ENCODE measurements at regions not wholly inside any gene's neighbourhood (a gene's known extent, or its start where the extent isn't known, plus 50 kb on each side); places are given as distances from the start of the nearest gene placed in this dataset.
"Not testable (repeated sequence)": the region's sequence is repeated elsewhere in the genome, so short reads cannot be mapped to it uniquely, and the experiment has no call there.

DNA sequence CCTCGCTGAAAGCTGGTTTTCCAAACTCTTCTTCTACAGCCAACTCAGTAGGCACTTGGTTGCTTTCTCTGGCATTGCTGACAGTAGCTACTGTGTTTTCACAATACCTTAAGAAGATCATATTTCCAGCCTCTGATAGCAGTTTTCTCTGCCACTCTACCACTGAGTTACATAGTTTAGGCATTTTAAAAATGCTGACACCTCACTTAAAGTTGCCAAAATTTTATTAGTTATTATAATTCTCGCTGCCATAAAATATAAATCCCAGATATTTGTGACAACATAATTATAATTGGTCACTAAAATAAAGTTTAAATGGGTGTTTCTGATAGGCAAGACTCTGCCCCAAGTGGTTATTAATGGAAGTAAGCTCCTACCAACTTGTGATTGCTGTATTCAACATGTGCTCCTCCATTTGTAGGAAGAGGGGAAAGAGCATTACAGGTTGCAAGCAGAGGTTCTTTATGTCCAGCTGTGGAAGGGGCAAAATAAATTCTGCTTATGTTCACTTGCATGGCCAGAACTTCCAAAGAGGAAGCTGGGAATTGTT, 1202.8 kb downstream of the CNTNAP5 start:
- Histone ChIP-seq H3K4me1 (no peaks in the 10 kb centered on the region), H3K27ac (no peak overlapping the region), H3K4me3 (no peak overlapping the region), H3K36me3 (no peaks in the 10 kb centered on the region), H3K27me3 (no peaks in the 10 kb centered on the region), H3K9me3 (no peaks in the 10 kb centered on the region)
- ATAC-seq (no peak), DNase-seq (no peak)
- intact Hi-C loops (cut with DNase I) = no loop called here
- WGBS (ENCODE audit: insufficient coverage, low coverage, low lambda C conversion rate, missing lambda C conversion rate) = 60% methylated on average over 2 of the region's 2 CpGs
- TF ChIP-seq POLR2A (IDR thresholded peaks at IDR 0.05) (no peak), CTCF (IDR thresholded peaks at IDR 0.05) (peak in 1 of 4 donors; percentile 21)

GRCh38 chr2:125240870-125241269, 1215.8 kb downstream of the CNTNAP5 start:
- Histone ChIP-seq H3K36me3 (no peaks in the 10 kb centered on the region), H3K4me1 (no peaks in the 10 kb centered on the region), H3K27ac (no peak overlapping the region), H3K27me3 (no peaks in the 10 kb centered on the region), H3K9me3 (no peaks in the 10 kb centered on the region), H3K4me3 (no peak overlapping the region)
- no peak for DNase-seq
- WGBS (ENCODE audit: insufficient coverage, low coverage, low lambda C conversion rate, missing lambda C conversion rate) = 62% methylated on average over 6 of the region's 6 CpGs
- TF ChIP-seq CTCF (IDR thresholded peaks at IDR 0.05) = no peak
- TF ChIP-seq POLR2A (IDR thresholded peaks at IDR 0.05) = no peak
- no peak for ATAC-seq
- intact Hi-C loops (cut with DNase I) = no loop called here

- H3K4me1 ChIP-seq = no peaks in the 10 kb centered on the region
- H3K9me3 ChIP-seq = no peaks in the 10 kb centered on the region
- no peaks in the 10 kb centered on the region for H3K27me3 ChIP-seq
- TF ChIP-seq CTCF (IDR thresholded peaks at IDR 0.05) (no peak), POLR2A (IDR thresholded peaks at IDR 0.05) (no peak)
- no peaks in the 10 kb centered on the region for H3K36me3 ChIP-seq
- intact Hi-C loops (cut with DNase I) = no loop called here
- H3K27ac ChIP-seq = no peak overlapping the region
- 73% methylated on average over 1 of the region's 1 CpG for WGBS (ENCODE audit: insufficient coverage, low coverage, low lambda C conversion rate, missing lambda C conversion rate)
- H3K4me3 ChIP-seq = no peak overlapping the region
- no peak for DNase-seq
- ATAC-seq = no peak
These were observed 1218.0 kb downstream of the CNTNAP5 start for GRCh38 chr2:125243074-125243473.

DNA sequence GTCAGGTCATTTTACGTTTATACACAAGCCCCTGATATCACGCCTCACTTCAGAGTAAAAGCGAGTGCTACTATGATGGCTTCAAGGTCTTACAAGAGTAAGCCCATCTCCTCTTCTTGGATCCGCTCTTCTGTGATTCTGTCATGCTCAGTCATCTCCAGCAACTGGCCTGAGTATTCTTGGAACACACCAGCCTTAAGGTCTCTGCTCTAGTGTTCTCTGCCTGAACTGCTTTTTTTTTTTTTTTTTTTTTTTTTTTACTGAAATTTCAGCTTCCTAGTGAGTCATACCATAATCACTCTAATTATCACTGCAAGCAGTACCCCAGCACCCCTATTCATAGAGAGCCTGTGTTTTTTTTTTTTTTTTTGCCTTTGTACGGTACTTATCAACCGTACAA, 1228.9 kb downstream of the CNTNAP5 start:
- no peak for TF ChIP-seq POLR2A (IDR thresholded peaks at IDR 0.05)
- TF ChIP-seq CTCF (IDR thresholded peaks at IDR 0.05) = no peak
- intact Hi-C loops (cut with DNase I) = no loop called here

DNA sequence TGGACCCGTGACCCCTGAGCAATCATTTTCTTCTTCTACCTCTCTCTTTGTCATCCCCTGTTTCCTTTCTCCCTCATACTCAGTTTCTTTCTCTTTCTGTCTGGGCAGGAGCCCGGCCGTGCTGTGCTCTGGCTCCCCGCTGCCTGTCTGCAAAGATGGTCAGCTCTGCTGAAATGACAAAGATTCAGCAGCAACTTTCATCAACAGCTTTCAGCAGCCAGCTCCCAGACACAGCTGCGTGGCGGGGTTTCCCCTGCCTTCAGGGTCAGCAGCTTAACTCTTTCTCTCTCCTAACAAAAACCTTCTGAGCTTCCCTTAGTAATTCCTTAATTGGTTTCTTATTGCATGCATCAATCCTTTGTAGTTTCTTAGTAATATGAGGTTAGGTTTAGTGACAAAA, 1234.4 kb downstream of the CNTNAP5 start:
- ATAC-seq (no peak), DNase-seq (no peak)
- H3K9me3 ChIP-seq = no peaks in the 10 kb centered on the region
- WGBS (ENCODE audit: insufficient coverage, low coverage, low lambda C conversion rate, missing lambda C conversion rate) = 59% methylated on average over 6 of the region's 6 CpGs
- H3K27ac ChIP-seq = no peak overlapping the region
- H3K36me3 ChIP-seq = no peaks in the 10 kb centered on the region
- no peak overlapping the region for H3K4me3 ChIP-seq
- no peaks in the 10 kb centered on the region for H3K4me1 ChIP-seq
- intact Hi-C loops (cut with DNase I) = no loop called here
- TF ChIP-seq POLR2A (IDR thresholded peaks at IDR 0.05) (no peak), CTCF (IDR thresholded peaks at IDR 0.05) (no peak)
- no peaks in the 10 kb centered on the region for H3K27me3 ChIP-seq

More for the DNA sequence above, 1228.9 kb downstream of the CNTNAP5 start:
- no peaks in the 10 kb centered on the region for H3K9me3 ChIP-seq
- H3K27ac ChIP-seq = no peak overlapping the region
- ATAC-seq (no peak), DNase-seq (no peak)
- H3K4me1 ChIP-seq = no peaks in the 10 kb centered on the region
- H3K4me3 ChIP-seq = no peak overlapping the region
- H3K36me3 ChIP-seq = no peaks in the 10 kb centered on the region
- H3K27me3 ChIP-seq = no peaks in the 10 kb centered on the region
- 71% methylated on average over 6 of the region's 6 CpGs for WGBS (ENCODE audit: insufficient coverage, low coverage, low lambda C conversion rate, missing lambda C conversion rate)

- DNase-seq; H3K36me3 ChIP-seq; intact Hi-C loops (cut with DNase I); H3K27me3 ChIP-seq; H3K4me1 ChIP-seq; H3K27ac ChIP-seq; ATAC-seq; H3K9me3 ChIP-seq; H3K4me3 ChIP-seq: not testable (repeated sequence)
These were observed 1235.4 kb downstream of the CNTNAP5 start for GRCh38 chr2:125260366-125260930.

Measured in right lobe of liver (tissue), 6 donors.